ENCODE measurements at regions not wholly inside any gene's neighbourhood (a gene's known extent, or its start where the extent isn't known, plus 50 kb on each side); places are given as distances from the start of the nearest gene placed in this dataset.

- TF ChIP-seq, protein P1, sequence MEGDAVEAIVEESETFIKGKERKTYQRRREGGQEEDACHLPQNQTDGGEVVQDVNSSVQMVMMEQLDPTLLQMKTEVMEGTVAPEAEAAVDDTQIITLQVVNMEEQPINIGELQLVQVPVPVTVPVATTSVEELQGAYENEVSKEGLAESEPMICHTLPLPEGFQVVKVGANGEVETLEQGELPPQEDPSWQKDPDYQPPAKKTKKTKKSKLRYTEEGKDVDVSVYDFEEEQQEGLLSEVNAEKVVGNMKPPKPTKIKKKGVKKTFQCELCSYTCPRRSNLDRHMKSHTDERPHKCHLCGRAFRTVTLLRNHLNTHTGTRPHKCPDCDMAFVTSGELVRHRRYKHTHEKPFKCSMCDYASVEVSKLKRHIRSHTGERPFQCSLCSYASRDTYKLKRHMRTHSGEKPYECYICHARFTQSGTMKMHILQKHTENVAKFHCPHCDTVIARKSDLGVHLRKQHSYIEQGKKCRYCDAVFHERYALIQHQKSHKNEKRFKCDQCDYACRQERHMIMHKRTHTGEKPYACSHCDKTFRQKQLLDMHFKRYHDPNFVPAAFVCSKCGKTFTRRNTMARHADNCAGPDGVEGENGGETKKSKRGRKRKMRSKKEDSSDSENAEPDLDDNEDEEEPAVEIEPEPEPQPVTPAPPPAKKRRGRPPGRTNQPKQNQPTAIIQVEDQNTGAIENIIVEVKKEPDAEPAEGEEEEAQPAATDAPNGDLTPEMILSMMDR (IDR thresholded peaks at IDR 0.05; ENCODE audit: poor library complexity): no peak
- no peak for TF ChIP-seq EZH2phosphoT487 (IDR thresholded peaks at IDR 0.05; ENCODE audit: low read depth, severe bottlenecking, unreplicated experiment)
Observed at GRCh38 chr13:64782466-64782865, 2447.7 kb downstream of the PCDH9 start.

Data from hepatocyte (in vitro differentiated cells).